Esophagus (tissue), 2 donors: ENCODE measurements at regions not wholly inside any gene's neighbourhood (a gene's known extent, or its start where the extent isn't known, plus 50 kb on each side); places are given as distances from the start of the nearest gene placed in this dataset.

Experiments
- H3K27ac ChIP-seq, 2 donors: one replicate each; pipeline ENCODE4 v1.5.1; 2013; ENCODE audit warnings: low read depth in 2 of 2, mild to moderate bottlenecking in 2 of 2, inconsistent platforms in 1 of 2, low read length in 1 of 2, moderate library complexity in 1 of 2
- H3K27me3 ChIP-seq, 2 donors: one replicate each; pipeline ENCODE4 v1.6.1; 2013; ENCODE audit warnings: low read length in 2 of 2, control low read depth in 1 of 2, mild to moderate bottlenecking in 1 of 2; ENCODE audit not compliant: insufficient read depth in 2 of 2, control insufficient read depth in 1 of 2
- H3K36me3 ChIP-seq, 2 donors: one replicate each; pipeline ENCODE4 v1.6.1; 2013; ENCODE audit warnings: low read length in 1 of 2; ENCODE audit not compliant: control insufficient read depth in 2 of 2, insufficient read depth in 2 of 2
- H3K4me1 ChIP-seq, 2 donors: one replicate each; pipeline ENCODE4 v1.6.1; 2013; ENCODE audit warnings: low read length in 1 of 2; ENCODE audit not compliant: control insufficient read depth in 2 of 2, insufficient read depth in 2 of 2
- H3K4me3 ChIP-seq, 2 donors: one replicate each; pipeline ENCODE4 v1.5.1; 2013; ENCODE audit warnings: low read length in 2 of 2, mild to moderate bottlenecking in 2 of 2, low read depth in 1 of 2, moderate library complexity in 1 of 2
- H3K9me3 ChIP-seq, 2 donors: one replicate each; pipeline ENCODE4 v1.6.1; 2013; ENCODE audit warnings: mild to moderate bottlenecking in 2 of 2, low read depth in 1 of 2, low read length in 1 of 2, moderate library complexity in 1 of 2; ENCODE audit not compliant: control insufficient read depth in 2 of 2, insufficient read depth in 1 of 2
- WGBS, 2 donors: extraction: QIAGEN DNeasy Blood & Tissue Kit; methylation state at CpG; one replicate each; pipeline ENCODE4 v1.1.7; 2013; 5-methylcytosine and 5-hydroxymethylcytosine counted together
- donor health status: healthy with polysubstance abuse.
- donor health status: Bipolar disorder and iron deficiency.

DNA sequence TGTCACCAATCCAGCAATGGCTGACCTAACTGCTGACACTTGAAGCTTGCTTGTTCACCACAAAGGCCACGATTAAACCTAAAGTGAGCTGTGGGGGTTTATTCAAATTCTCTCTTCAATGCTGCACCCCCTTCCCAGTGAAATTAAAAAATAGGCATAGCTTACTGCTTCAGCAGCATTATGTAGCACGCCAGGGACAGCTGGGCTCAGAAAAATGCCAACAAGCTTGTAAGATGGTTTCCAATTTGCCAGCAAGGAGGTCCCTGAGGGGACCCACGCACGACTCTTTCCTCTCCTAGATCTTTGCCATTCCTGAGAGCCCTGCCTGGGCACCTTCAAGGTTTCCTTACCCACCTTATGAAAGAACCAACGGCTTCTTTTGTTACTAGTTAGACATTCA lies 113.5 kb upstream of the CDH4 start:
- Histone ChIP-seq H3K9me3 (peaks cover 0 to 3% of the 10 kb centered on the region in 2 donors), H3K4me3 (no peak overlapping the region), H3K36me3 (no peaks in the 10 kb centered on the region), H3K27ac (no peak overlapping the region), H3K4me1 (no peaks in the 10 kb centered on the region), H3K27me3 (no peaks in the 10 kb centered on the region)
- WGBS, 2 donors = 65 to 67% methylated on average over 5 of the region's 5 CpGs

DNA sequence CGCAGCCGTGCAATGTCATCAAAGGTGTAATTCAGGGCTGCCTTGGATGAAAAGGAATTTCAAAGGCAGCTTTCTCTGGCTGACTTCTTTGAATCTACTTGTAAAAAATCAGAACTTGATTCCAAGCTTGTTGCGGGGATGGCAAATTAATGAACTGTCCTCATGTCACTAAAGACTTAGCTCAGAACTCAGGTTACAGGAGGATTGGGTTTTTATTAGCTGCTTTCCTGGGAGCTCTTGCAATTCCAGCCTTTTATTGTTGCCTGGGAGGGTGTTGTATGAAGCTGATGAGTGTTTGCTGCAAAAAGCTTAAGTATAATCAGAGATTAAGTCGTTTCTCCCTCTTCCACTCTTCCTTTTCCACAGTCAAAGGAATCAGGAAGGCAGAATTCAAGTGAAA lies 113.0 kb upstream of the CDH4 start:
- Histone ChIP-seq H3K9me3 (peaks cover 0 to 3% of the 10 kb centered on the region in 2 donors), H3K4me3 (no peak overlapping the region), H3K27ac (no peak overlapping the region), H3K36me3 (no peaks in the 10 kb centered on the region), H3K27me3 (no peaks in the 10 kb centered on the region), H3K4me1 (no peaks in the 10 kb centered on the region)
- WGBS, 2 donors = 52 to 55% methylated on average over 4 of the region's 4 CpGs

DNA sequence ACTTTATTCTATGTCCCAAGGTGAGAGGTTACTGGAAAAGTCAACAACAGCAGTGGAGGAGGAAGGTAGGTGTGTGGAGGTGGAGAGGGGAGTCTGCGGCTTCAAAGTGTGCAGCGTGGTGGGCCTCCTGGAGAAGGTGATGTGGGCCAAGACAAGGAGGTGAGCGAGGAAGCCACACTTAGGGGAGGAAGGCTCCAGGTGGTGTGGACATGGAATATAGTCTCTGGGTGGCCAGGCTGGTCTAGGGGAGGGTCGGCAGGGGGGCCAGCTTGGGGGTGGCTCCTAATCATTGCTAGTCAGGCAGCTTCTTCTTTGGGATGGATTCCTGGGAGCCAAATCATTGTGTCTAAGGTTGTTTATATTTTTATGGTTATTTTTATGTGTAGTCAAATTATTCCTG lies 111.5 kb upstream of the CDH4 start:
- no peaks in the 10 kb centered on the region for H3K27me3 ChIP-seq
- H3K9me3 ChIP-seq = peaks cover 0 to 3% of the 10 kb centered on the region in 2 donors
- H3K4me3 ChIP-seq = no peak overlapping the region
- H3K27ac ChIP-seq = no peak overlapping the region
- H3K4me1 ChIP-seq = no peaks in the 10 kb centered on the region
- 86 to 89% methylated on average over 4 of the region's 4 CpGs for WGBS, 2 donors
- no peaks in the 10 kb centered on the region for H3K36me3 ChIP-seq

DNA sequence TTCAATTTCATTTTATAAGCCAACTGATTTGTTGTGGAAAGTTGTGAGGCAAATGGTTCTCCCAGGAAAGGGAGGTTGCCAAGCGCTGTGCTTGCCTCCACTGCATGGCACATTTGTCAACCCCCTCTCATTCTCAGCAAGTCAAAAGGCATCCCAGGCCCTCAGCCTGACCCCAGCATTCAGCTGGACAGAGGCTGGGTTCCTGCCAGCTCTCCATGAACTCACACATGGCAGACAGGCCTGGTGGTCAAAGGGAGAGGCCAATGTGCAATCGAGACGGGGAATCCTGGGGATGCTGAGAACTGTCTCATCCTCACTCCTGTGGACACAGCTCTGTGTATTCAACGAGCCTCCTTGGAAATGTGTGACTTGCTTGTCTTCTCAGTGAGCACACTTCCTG lies 106.0 kb upstream of the CDH4 start:
- Histone ChIP-seq H3K27ac (no peak overlapping the region), H3K4me1 (no peaks in the 10 kb centered on the region), H3K4me3 (no peak overlapping the region), H3K36me3 (no peaks in the 10 kb centered on the region), H3K27me3 (no peaks in the 10 kb centered on the region), H3K9me3 (peaks cover 3 to 5% of the 10 kb centered on the region in 2 donors)
- WGBS, 2 donors = 51 to 53% methylated on average over 4 of the region's 4 CpGs

GRCh38 chr20:61149636-61150035 lies 102.4 kb upstream of the CDH4 start:
- Histone ChIP-seq H3K4me1 (no peaks in the 10 kb centered on the region), H3K4me3 (no peak overlapping the region), H3K9me3 (peaks cover 0 to 5% of the 10 kb centered on the region in 2 donors), H3K27me3 (no peaks in the 10 kb centered on the region), H3K27ac (no peak overlapping the region), H3K36me3 (no peaks in the 10 kb centered on the region)
- WGBS, 2 donors = 73 to 74% methylated on average over 5 of the region's 5 CpGs

DNA sequence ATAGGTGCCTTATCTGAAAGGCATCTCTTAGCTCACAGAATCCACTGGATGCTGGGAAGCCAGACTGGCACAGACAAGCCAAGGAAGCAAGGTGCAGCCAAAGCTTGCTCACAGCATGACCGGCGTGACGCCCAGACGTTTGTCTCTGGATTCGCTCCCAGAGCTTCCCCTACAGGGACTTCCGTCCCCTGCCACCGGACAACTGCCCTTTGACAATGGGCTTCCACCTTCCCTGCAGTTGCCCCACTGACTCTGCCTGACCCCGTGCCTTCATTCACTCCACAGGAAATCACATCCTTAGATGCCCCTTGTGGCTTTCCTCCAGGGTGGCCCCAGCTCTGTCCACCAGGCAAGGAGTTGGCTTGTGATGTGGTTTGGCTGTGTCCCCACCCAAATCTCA lies 94.8 kb upstream of the CDH4 start:
- peaks cover 2 to 3% of the 10 kb centered on the region in 2 donors for H3K9me3 ChIP-seq
- no peak overlapping the region for H3K4me3 ChIP-seq
- no peaks in the 10 kb centered on the region for H3K27me3 ChIP-seq
- no peaks in the 10 kb centered on the region for H3K36me3 ChIP-seq
- 84 to 87% methylated on average over 8 of the region's 8 CpGs for WGBS, 2 donors
- no peaks in the 10 kb centered on the region for H3K4me1 ChIP-seq
- no peak overlapping the region for H3K27ac ChIP-seq

DNA sequence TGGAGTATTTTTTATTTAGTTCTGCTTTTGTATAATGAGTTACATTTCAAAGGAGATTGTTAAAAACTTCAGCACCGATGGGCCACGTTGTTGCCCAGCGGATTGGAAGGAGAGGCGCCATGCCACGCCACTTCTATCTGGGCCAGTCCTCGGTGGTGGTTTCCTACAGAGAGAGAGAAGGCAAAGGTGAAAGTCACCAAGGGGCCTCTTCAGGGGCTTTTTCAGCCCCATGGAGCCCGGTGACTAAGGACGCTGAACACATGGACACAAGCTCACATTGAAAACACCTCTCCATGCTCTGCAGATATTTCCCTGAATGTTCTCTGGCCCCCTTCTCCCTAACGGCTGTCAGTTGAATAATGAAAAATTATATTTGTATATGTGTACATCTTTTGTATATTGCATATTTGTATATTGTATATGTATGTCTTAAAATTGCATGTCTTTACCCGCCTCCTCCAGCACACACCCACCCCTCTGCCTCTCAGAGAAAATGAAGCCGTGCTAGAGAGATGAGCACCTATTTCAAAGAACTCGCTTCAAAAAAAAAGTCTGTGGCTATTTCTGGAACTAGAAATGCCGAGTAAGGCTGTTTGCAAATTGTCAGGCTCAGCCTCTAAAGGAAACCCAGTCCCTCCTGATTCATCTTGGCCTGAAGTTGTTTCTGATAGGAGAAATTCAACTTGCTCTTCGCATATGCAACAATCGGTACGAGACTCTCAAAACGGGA lies 91.9 kb upstream of the CDH4 start:
- peaks cover 2 to 3% of the 10 kb centered on the region in 2 donors for H3K9me3 ChIP-seq
- H3K27ac ChIP-seq = no peak overlapping the region
- H3K27me3 ChIP-seq = no peaks in the 10 kb centered on the region
- H3K4me3 ChIP-seq = no peak overlapping the region
- 49 to 53% methylated on average over 17 of the region's 17 CpGs for WGBS, 2 donors
- no peaks in the 10 kb centered on the region for H3K4me1 ChIP-seq
- H3K36me3 ChIP-seq = no peaks in the 10 kb centered on the region

DNA sequence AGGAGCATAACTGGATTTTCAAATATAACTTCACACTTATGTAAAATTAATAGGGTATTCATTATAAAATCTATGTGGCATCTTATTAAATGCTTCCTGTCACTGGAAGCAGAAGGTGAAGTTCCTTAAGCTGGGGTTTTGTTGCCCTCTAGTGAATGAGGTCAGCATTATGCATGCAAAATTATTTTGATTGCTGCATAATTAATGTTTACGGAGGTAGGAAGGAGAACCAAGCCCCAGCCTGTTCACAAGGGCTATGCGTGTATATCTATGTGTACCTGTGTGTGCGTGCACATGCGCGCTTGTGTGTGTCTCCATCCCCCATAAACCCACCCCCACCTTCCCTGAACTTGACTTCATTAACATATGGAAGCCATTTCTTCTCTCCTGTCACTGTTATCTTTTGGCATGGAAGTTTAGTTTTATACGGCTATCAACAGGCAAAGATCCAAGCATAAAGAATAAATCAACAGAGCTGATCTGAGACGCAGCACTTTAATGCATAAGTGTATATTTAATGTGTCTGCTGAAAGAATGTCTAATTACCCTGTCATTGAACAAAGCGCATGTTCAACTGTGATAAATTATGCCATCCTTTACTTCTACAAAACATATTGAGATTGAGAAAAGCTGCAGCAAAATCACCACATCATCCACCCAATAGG lies 90.2 kb upstream of the CDH4 start:
- Histone ChIP-seq H3K27me3 (no peaks in the 10 kb centered on the region), H3K9me3 (peaks cover 2 to 3% of the 10 kb centered on the region in 2 donors), H3K4me3 (no peak overlapping the region), H3K4me1 (no peaks in the 10 kb centered on the region), H3K36me3 (no peaks in the 10 kb centered on the region), H3K27ac (no peak overlapping the region)
- WGBS, 2 donors = 58 to 68% methylated on average over 8 of the region's 8 CpGs

DNA sequence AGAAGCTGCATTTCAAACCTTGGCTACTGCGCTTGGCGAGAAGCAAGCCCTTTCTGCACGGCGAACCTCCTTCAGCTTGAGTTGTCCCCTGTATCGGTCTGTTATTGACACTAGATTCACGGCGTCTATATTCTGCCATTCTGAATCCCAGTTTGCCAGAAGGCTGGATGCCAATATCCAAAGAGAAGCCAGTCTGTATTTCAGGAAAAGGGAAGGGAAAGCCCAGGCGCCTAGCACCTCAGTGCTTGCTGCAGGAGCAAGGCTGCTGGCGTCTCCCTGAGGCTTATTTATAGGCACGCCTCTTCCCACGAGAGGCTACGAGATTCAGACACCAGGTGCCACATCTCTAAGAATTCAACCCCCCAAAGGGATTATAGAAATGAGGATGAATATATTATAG lies 89.6 kb upstream of the CDH4 start:
- Histone ChIP-seq H3K27me3 (no peaks in the 10 kb centered on the region), H3K9me3 (peaks cover 0 to under 1% of the 10 kb centered on the region in 2 donors), H3K27ac (no peak overlapping the region), H3K4me3 (no peak overlapping the region), H3K36me3 (no peaks in the 10 kb centered on the region), H3K4me1 (no peaks in the 10 kb centered on the region)
- 67 to 70% methylated on average over 12 of the region's 12 CpGs for WGBS, 2 donors

DNA sequence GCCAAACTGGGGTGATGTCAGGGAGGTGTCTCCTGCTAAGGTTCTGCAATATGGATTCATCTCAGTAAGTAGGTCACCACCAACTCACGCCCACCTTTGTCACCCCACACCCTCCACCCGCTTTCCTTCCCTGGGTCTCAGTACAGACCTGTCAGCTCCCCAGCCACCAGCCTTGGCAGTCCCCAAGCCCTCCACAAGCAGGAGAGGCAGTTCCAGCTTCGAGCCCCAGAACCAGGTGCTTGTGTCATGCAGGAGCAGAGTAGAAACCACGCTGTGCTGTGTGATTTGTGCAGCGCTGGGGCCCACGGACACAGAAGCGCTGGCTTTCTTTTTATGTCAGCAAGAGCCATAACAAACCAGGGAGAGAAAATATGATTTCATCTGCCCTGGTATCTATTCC lies 89.0 kb upstream of the CDH4 start:
- H3K9me3 ChIP-seq = no peaks in the 10 kb centered on the region
- H3K27me3 ChIP-seq = no peaks in the 10 kb centered on the region
- WGBS, 2 donors = 70 to 72% methylated on average over 7 of the region's 7 CpGs
- no peaks in the 10 kb centered on the region for H3K36me3 ChIP-seq
- no peak overlapping the region for H3K4me3 ChIP-seq
- H3K4me1 ChIP-seq = no peaks in the 10 kb centered on the region
- no peak overlapping the region for H3K27ac ChIP-seq
